ENCODE measurements at regions not wholly inside any gene's neighbourhood (a gene's known extent, or its start where the extent isn't known, plus 50 kb on each side); places are given as distances from the start of the nearest gene placed in this dataset.
"Not testable (repeated sequence)": the region's sequence is repeated elsewhere in the genome, so short reads cannot be mapped to it uniquely, and the experiment has no call there.

DNA sequence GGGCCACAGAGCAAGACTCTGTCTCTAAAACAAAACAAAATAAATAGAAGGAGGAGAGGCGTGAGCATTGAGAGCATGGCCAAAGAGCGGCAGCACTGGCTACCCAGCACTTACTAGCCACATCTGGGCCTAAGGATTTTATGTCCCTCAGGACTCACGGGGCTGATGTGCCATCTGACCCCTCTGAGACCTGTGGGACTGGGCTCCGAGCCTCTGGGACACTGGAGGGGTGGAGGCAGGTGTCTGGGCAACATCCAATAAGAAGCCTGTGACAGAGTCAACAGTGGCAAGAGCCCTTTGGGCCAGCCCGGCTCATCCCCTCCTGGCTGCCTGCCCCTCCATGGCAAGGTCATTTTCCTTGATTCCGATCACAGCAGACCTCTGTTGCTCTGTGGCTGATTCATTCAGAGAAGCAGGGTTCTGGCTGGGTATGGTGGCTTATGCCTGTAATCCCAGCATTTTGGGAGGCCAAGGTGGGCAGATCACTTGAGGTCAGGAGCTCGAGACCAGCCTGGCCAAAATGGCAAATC, 60.7 kb downstream of the RRM2 start:
- DNase-seq (ENCODE audit: low spot score): no peak

DNA sequence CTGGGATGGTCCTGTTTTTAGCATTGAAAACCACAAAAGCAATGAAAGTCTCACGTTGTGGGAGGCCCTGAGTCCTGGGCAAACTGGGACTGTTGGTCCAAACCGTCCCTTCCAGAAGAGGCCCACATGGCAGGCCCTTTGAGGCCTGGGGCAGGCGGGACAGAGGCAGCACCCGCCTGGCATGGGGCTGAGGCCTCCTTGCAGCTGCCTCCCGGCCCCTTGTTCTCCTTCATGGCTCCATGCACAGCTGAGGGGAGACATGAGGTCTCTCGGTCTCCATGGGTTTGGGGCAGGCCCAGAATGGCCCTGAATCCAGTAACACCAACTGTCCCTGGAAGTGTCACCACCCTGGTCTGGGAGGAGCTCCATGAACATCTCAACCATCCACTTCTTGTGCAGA, 61.9 kb downstream of the RRM2 start:
- no peak for DNase-seq (ENCODE audit: low spot score)

DNA sequence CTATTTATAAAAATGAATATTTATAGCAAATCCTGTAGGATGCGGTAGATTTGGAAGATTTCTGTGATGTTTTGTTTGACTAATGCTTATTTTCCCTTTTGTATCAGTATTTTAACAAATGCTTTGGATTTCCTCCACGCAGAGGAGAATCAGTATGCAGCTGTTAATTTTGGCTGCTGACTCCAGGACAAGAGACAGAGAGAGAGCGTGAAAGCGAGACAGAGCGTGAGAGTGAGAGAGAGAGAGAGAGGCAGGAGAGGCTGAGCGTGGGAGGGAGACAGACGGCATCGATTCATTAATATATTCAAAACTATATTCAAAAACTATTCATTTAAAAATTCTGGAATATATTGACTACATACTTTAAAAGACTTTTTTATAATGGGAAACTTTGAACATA, 62.5 kb downstream of the RRM2 start:
- peak; percentile 33 for DNase-seq (ENCODE audit: low spot score)

DNA sequence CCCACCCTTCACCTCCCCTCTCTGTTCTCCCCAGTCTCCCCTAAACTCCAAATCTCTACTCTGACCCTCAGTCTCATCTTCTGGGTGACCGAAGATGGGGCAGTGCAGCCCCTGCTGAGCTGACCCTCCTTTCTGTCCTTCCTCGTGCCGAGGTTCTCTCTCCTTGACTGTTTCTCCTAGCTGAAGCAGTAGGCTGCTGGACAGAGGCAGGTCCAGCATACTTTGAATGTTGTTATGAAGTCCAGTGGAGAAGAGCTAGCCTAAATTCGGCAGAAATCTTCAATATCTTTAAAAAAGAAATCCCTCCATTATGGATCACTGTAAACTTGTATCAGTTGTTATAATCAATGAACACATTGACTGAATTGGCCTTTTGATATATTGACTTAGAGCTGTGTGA, 63.2 kb downstream of the RRM2 start:
- DNase-seq (ENCODE audit: low spot score): no peak

DNA sequence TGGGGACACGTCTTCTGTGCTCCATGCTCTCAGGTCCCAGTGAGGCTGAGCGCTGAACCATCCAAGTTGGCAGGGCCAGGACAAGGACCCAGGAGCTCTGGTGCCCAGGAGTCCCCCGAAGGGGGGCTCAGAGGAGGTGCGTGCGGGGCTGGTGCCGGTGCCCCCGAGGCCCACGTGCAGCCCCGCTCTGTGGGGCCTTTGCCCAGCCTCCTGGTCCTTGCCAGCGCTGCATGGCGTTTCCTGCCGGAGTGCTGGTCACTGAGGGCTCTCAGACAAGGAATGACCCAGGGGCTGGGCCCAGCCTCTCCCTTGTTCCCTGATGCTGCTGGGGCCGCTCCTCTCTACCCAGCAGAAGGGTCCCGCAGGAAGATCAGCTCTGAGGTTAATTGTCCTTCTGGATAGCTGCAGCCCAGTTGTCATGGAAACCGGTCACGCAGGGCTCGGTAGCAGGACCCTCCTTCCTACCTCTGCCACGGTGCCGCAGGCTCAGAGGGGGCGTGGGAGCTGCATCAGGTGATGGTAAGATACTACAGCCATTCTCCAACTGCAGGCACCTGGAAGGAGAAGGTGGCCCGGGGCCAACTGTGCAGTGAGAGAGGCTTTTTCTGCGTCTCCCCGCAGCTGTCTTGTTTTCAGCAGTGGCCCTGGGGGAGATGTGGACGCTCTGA, 64.5 kb downstream of the RRM2 start:
- no peak for DNase-seq (ENCODE audit: low spot score)

DNA sequence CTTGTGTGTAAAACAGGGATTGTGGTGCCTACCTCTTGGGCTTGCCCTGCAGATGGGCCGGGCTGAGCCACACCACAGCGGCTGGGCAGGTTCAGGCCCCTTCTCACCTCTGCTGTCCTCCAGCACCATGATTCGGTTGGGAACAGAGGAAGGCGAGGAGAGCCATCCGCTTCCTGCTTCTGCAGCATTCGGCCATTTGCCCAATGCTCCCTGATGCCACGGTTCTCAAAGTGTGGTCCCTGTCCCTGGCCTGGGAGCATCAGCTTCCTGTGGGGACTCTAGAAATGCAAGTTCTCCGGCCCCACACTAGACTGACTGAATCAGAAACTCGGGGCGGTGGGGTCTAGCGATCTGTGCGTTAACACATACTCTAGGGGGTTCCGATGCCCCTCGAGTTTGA, 65.1 kb downstream of the RRM2 start:
- DNase-seq (ENCODE audit: low spot score): no peak

DNA sequence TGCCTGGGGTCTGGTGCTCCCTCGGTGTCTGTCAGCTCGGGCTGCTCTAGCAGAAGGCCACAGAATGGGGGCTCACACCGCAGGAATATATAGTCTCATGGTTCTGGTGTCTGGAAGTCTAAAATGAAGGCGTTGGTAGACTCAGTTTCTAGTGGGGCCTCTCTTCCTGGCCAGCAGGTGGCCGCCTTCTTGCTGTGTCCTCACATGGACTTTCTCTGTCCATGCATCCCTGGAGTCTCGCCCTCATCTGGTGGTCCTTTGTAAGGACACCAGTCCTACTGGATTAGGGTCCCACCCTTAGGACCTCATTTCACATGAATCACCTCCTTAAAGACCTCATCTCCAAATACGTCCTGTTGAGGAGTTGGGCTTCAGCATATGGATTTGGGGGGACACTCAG, 65.7 kb downstream of the RRM2 start:
- no peak for DNase-seq (ENCODE audit: low spot score)

DNA sequence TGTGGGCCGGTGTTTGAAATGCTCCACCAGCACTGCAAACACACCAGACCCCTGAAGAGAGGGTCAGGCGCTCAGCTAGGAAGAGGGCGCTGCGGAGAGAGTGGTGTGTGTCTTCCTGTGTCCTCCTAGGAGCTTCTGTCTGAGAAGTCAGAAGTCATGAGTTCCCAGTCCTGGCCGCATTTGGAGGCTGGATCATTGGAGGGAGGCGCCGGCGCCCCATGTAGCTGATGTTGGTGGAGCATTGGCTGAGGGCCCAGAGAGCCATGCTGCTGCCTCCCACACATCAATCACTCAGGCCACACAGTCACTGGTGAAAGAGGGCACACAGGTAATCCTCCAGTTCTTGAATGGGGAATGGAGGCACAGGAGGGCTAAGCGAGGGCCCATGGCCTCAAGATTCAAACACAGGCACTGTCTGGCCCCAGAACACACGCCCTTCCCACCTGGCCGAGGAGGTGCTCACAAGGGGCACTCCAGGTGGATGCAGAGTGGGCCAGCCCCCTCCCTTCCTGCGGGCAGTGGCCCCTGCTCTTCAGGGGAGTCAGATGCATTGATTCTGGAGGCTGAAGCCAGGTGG, 66.3 kb downstream of the RRM2 start:
- DNase-seq (ENCODE audit: low spot score): no peak

DNA sequence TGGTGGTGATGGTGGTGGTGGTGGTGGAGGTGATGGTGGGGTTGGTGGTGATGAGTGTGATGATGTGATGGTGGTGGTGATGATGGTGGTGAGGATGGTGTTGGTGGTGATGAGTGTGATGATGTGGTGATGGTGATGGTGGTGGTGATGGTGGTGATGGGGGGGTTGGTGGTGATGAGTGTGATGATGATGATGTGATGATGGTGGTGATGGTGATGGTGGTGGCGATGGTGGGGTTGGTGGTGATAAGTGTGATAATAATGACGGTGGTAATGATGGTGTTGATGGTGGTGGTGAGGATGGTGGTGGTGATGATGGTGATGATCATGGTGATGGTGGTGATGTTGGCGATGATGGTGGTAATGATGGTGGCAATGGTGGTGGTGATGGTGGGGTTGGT, 67.7 kb downstream of the RRM2 start:
- no peak for DNase-seq (ENCODE audit: low spot score)

DNA sequence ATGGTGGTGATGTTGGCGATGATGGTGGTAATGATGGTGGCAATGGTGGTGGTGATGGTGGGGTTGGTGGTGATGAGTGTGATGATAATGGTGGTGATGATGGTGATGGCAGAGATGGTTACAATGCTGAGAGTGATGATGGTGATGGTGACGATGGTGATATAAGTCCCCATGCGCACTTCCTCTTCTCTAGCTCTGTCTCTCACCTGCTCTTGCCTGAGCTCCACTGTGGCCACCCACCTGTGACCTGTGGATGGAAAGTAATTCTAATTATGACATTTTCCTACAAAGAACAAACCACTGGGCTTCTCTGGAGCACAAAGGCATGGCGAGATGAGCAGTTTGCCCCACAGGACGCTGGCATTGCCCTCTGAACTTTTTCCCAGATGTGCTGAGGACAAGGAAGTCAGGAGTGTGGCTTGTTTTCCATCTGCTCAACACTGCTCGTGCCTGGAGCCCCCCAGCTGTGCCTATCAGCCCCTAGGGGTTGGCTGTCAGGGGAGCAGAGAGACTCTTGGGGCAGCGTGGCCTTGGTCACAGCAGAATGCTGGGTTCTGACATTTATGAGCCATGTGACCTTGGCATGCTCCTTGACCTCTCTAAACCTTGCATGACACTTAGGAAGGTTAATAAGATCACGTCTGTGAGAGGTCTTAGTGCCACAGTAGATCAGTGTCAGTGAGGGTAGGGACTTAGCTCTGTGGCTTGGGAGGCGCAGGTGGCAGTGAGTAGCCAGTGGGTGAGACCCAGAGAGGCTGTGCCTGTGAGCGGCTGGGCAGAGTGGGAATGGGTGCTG, 68.4 kb downstream of the RRM2 start:
- DNase-seq (ENCODE audit: low spot score): no peak

DNA sequence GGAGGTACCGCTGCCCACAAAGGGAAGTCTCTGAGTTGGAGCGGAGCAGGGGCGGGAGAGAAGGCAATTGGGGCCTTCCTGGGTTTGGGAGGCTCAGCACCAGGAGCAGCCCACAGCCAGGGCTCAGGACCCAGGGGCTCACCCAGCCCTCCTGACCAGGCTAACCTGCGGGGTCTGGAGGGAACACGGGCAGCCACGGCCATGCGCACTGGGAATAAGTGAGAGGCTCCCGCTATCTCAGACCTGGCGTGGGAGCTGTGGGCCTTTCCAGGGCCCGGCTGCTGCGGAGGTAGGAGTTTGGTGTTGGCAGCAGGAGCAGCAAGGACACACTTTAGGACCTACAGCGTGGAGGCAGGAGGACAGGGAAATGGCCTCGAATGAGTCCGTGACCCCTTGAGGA, 69.0 kb downstream of the RRM2 start:
- DNase-seq (ENCODE audit: low spot score): no peak

DNA sequence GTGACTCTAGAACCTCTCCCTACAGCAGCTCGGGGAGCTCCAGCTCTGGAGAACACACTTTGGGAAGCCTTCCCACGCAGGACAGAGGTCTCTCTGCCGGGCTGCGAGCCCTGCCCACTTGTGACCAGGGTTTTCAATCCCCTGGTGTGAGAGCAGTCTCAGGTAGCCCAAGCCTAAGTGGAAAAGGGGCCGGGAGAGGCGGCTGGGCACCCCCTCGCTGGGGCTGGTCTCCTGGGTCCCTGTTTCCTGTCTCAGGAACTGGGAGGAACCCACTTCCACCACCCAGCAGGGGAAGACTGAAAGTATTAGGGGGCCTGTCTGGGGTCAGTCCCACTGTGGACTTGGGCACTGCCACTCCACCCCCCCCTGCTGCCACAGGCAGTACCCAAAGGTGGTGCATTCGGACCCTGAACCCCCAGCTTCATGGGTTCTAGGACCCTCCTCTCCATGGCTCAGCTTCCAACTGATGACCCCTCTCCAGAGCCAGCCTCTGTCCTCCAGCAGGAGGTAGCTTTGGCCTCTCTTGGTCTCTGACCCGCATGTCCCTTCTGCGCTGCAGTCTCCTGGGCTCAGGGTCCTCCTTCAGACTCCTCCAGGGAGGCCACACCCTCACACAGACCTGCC, 70.0 kb downstream of the RRM2 start:
- no peak for DNase-seq (ENCODE audit: low spot score)

DNA sequence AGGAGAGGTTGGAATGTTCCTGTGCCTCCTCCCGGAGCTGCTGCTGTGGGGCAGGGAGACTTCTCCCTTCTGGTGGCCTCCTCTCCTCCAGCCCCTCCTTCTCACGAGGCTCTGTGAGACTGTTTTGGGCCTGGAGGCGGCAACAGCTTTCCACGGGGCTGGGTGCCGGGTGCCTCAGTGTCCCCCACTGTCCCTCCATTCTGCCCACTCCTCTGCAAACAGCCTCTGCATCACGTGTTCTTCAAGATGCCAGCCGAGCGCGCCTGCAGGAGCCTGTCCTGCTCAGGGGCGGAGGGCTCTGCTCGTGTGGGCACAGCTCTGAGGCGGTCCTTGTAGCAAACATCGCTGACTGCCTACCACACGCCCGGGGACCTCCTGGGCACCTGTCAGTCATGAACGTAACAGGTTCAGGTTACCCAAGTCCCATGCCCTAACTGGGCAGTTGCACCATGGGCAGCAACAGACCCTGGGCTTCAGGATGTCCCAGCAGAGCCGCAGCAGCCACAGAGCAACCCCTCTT, 70.8 kb downstream of the RRM2 start:
- no peak for DNase-seq (ENCODE audit: low spot score)

DNA sequence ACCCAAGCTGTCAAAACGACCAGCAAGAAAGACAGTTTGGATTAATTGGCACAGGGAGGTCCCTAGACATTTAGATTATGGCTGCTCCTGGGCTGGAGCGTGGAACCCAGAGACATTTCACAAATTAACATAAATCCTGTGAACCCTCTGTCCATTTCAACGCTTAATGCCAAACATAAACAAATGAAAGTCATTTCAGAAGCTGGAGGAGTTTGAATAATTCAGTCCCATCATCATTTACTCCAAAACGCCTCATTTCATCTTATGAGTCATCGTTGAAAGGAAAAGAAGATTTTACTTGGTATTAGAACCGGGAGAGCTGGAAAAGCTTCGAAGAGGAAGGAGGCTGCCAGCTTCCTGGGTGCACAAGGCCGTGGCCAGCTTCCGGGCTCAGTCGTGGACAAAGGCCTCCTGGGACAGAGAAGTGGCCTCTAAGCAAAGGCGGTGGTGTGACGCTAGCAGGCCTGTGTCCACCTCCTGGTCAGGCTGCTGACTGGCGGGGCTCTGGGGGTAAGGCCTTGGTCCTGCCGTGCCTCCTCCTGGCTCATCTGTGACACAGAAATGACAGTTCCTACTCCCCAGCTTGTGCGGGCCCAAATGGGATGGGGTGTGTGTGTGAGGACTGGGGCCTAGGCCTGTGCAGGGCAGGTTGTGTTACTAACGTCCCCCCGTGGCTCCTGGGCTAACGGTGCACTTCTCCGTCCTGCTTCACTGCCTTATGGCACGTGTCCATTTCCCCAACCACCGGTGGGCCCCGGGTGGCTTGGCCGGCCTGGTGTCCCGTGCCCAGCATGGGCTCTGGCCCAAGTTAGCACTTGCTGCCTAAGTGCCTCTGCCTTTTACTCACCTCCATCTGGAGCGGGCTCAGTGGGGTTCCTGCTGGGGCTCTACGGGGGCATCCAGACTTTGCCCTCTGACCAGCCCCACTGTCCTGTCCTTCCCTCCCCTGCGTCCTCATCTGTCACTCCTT, 71.6 kb downstream of the RRM2 start:
- DNase-seq (ENCODE audit: low spot score): no peak

DNA sequence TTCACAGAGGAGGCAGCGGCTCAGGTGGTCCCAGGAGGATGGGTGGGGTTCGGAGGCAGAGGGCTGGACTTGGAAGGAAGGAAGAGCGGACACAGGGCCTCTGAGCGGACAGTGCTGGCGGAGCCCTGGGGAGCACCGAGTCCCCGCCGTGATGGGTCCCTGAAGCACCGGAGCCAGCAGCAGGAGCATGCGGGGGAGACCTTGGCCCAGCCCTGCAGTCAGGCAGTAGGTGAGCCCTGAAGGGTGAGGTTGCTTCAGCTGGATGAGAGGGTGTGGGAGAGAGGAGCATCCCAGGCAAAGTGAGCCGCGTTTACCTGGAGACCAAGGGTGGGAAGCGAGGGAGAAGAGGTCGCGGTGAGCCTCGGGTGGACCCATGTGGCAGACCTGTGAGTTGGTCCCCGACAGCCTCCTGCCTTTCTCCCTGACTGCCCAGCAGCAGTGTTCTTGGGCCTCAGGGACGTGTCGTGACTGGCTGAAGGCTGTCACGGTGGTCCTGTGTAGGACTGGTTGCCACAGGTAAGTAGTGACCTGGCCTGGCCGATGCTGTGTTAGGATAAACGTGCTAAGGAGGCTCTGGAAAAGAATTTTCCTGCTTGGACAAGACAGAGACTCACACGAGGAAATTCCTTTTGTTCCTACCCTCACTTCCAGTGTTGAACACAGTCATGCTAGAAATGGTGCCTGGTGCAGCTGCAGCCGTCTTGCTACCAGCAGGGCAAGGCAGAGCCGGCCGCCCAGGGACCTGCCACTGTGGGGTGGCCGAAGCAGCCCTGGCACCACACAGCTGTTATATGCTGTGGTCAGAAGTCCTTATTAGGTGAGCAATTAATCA, 73.0 kb downstream of the RRM2 start:
- DNase-seq (ENCODE audit: low spot score): no peak

DNA sequence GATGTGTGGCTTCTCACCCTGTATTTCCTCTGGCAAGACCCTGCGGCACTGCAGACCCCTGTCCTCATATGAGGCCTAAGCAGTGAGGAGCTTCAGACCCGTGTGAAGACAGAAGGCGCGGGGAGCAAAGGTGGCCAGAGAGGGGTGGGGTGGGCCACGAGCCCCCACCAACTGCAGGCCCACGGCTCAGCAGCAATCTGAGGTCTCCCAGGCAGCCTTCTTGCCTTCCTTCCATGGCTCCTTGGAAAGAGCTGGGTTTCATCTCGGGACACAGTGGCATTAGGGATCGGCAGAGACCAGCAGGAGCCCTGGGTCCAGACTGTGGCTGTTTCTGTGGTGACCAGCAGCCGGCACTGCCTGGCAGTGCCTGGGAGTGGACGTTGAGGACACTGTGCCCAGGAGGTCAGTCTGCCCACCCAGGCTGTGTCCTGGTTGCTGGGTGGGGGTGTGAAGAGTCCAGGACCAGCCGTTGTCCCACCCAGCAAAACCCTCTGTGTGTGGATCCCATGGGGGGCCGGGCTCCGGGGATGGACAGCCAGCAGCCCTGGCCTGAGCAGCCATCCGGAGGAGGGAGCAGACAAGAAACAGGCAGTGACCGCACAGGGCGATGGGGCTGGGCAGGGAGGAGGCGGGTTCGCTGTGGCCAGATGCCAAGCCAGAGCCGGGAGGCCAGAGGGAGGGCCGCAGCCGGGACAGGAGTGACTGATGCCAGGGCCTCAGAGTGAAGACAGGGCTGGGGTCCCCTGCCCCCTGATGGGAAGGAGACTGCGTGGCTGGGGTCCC, 73.8 kb downstream of the RRM2 start:
- no peak for DNase-seq (ENCODE audit: low spot score)

DNA sequence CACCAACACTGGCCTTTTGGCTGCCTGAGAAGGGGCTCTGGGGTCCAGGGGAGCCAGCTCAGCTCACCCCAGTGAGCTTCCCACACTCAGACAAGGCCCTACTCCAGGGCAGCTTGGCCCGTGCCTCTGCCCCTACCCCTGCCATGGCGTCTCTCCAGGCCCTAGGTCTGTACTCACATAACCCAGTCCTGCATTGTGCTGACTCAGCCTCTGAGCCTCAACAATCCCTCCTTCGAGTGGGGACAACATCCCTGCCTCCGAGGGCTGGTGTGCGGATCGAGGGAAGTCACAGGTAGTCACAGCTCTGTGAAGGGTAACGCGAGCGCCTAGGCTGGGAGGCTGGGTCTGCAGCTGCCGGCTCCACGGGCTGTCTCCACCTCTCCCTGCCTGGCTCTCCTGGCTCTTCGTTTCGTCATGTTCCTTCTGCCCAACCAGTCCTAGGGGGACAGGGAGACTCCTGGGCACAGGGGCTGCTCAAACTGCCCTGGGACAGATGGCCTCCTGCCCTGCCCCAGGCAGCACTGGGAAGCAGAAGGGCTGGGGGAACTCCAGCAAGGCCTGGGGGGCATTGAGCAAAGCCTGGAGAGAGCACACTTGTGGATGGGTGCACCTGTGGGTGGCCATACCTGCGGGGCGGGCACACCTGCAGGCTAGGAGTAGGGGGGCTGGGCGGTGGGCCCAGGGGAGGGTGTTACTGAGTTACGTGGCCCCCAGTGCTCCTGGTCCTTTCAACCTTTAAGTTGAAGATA, 74.6 kb downstream of the RRM2 start:
- no peak for DNase-seq (ENCODE audit: low spot score)

DNA sequence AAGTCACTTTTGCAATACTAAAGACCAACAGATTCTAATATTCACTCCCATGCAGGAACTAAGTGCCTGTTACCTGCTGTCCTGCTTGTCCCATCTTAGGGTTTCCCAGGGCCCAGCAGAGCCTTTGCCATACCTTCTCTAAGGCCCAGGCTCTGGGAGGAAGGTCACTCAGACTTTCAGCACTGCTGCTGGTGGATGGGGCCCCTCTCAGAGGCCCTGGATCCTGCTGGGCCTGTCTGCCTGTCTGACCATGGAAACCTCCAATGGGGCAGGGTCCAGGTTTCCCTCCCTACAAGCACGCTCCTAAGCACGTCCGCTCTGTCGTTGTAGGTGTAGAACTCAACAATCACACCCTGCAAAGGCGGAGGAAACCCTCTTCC, 75.1 kb downstream of the RRM2 start:
- DNase-seq (ENCODE audit: low spot score): no peak

DNA sequence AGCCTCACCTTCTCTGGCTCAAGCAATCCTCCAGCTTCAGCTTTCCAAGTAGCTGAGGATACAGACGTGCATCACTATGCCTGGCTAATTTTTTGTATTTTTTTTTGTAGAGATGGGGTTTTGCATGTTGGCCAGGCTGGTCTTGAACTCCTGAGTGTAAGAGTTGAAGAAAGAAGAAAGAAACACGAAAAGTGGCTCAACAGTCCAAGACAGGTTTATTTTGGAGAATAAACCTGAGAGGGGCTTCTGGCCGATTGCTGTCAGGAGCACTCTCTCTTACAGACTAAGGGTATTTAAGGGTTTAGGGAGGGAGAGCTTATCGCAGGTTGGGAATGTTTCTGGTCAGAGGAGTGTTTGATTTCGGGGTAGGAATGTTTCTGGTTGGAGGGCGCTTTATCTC, 75.9 kb downstream of the RRM2 start:
- DNase-seq (ENCODE audit: low spot score): not testable (repeated sequence)
